D341Med (cell line): ENCODE measurements at regions not wholly inside any gene's neighbourhood (a gene's known extent, or its start where the extent isn't known, plus 50 kb on each side); places are given as distances from the start of the nearest gene placed in this dataset.
"Not testable (repeated sequence)": the region's sequence is repeated elsewhere in the genome, so short reads cannot be mapped to it uniquely, and the experiment has no call there.

Source experiments
- DNase-seq: peaks from one replicate; pipeline ENCODE4 v3.0.0; 2012; ENCODE audit warnings: low spot score

GRCh38 chr10:45118929-45119328 is 118.2 kb downstream of the ZNF22 start:
- no peak for DNase-seq

DNA sequence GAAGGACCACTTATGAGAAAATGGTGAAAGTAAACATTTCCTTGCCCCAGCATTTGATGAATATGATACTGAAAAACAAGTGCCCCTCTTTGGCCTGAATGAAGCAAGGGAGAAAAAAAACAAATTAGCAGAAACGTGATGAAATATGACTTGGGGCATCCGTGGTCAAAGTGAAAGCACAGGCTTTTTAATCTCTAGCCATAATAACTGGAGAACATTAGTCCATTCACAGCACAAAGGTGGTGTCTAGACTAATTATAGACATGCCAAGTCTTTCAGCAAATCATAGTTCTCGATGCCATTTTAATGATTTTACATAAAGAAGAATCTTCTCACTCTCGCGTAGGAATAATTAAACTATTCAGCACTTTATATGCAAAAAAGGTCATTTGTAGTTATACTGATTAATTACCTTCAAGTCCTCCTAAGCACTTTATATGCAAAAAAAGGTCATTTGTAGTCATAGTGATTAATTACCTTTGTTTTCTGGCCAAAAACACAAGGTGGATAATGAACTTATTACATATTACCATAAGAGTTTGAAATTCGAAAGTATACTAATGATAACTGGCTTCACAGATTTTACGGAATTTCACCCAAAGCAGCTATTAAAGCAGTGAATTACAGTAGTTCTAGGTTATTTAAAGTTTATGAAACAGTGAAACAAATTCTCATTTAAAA is 121.6 kb downstream of the ZNF22 start:
- DNase-seq: not testable (repeated sequence)

DNA sequence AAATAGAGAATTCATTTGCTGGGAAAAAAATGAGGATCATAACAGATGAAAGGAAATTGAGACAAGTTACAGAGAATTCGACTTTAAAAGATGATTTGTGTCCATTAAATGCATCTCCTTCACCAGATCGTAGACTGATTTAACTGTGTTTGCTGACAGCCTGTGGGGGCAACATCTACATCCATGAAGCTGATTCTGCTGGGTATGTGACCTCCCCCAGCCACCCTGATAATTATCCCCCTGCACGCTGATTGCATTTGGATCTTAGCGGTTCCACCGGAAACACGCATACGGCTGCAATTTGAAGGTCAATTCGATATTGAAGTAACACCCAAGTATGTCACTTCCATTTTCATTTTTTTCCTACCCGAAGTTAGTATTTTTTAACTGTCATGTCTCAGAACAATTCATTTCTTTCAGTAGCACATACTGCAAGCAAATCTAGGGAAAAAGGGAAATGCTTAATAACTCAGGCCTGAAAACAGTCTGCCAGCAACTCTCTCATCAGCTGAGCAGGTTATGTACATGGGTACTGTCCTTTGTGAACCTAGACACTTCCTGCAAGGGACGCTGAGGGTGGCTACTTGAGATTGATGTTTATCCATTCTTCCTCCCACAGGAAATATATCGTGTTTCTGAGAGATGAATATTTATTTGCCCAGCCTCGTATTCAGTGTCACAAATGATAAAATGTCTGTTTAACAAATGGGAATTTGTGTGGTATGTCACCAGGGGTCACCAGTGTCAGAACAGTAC is 134.9 kb downstream of the ZNF22 start:
- DNase-seq: no peak

- no peak for DNase-seq
These were observed 135.5 kb downstream of the ZNF22 start for GRCh38 chr10:45136256-45136655.

DNA sequence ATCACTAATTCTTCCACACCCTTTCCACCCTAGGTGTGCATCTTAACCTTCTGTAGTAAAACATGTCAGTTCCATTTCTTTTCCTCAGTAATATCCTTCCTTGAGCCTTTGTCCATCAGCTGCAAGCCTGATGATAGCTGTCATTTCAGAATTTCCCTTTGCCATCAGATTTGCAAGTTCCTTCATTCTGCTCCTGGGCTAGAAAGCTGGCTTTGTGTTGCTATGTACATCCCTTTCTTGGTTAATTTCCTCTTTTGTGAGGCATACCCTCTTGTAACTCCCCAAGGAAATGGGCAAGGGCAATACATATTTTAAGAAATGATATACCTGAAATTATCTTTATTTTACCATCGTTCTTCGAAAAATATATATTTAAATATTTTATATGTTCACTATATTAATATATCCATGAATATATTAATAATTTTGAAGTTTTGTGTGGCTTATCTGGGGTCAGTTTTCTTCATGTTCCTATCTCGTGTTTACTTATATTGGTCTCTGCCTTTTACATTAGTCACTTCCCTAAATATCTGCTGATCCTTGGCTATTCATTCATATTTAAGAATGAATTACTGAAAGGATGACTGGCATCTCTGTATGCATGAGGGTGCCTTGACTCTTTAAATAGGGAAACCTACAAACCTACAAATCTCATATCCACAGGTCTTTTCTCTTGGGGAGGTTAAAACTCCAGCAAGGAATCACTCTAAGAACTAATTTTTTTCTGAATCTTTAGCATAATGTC is 143.8 kb downstream of the ZNF22 start:
- no peak for DNase-seq

GRCh38 chr10:45145143-45145542 is 144.4 kb downstream of the ZNF22 start:
- DNase-seq: not testable (repeated sequence)

DNA sequence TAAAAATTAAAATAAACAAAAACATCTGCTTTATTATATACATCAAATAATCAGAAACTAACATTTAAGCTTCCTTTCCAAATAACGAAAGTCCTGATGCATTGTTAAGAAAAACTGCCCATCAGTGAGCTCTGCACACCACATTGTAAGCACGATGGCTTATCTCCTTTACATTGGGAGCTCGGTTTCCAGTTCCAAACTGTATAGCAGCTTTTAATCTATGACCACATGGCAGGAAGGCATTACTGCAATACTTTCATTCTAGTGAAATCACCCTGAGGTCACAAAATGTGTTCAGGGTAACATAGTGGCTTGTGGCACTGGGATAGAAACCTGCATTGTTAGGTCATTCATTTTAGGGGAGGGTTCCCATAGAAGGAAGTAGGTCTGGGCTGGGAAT is 146.3 kb downstream of the ZNF22 start:
- no peak for DNase-seq

GRCh38 chr10:45150997-45151396 is 150.3 kb downstream of the ZNF22 start:
- no peak for DNase-seq

- DNase-seq: peak; percentile 24
These were observed 150.9 kb downstream of the ZNF22 start for GRCh38 chr10:45151467-45152214.

DNA sequence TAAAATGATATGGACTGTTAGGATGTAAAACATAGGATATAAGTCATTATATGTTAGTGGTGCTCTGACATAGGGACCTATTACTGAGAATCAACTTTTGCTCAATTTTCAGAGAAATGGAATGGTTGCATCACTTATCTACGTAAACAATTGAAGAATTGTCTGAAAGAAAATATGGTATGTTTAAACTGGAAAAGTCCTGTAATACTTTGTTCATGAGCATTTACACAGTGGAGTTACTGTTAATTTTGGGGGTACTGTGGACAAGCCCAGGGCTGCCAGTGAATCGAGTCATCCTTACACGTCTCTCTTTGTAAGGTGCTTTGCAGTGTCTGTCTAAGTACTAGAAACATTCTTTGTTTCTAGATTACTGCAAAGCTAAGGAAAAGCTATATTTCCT is 152.0 kb downstream of the ZNF22 start:
- DNase-seq: no peak

DNA sequence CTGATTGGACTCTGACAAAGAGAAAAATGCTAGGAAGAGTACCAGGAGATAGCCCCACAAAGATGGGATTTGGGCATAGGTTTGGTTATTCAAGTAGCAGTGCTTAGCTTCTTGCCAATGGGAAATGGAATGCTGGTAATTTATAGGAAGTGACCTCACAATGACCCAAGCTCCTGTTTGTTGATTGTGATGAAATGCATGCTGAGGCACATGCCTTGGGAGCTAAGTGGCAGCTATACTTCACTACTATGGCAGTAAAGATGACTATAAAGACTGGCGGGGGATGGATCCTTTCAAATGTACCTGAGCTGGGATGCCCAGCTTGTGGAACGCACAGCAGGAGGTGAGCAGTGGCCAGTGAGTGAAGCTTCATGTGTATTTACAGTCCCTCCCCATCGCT is 153.8 kb downstream of the ZNF22 start:
- DNase-seq: no peak

DNA sequence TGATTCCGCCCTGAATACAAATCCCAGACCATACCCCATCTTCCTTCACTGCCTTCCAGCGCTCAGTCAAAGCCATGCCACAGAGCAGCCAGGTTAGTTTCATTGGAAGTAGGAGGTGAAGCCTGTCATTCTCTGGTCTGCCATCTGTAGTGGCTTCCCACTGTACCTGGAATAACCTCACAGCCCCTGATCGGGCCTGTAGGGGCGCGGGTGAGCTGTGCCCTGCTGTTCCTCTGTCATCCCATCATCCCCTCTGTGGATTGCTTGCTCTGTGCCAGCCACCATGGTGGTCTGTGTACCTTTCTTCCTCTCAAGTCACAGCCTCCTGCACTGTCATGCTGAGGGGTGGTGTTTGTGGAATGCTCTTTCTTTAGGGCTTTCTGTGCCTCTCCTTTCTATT is 155.1 kb downstream of the ZNF22 start:
- DNase-seq: no peak

DNA sequence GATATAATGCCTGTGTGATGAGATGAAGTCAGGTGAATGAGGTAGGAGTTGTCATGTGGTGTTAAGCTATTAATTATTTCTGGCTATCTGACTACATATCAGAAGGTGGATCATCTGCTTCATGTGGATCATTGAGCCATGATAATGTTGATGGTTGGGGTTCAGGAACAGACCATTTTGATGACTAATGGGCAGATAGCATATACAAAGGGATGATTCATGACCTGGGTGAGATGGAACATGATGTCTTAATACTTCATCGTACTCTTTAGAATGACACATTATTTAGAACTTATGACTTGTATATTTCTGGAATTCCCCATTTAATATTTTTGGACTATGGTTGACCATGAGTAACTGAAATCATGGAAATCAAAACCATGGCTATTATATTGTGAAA is 155.1 kb downstream of the OR13A1 start:
- no peak for DNase-seq

DNA sequence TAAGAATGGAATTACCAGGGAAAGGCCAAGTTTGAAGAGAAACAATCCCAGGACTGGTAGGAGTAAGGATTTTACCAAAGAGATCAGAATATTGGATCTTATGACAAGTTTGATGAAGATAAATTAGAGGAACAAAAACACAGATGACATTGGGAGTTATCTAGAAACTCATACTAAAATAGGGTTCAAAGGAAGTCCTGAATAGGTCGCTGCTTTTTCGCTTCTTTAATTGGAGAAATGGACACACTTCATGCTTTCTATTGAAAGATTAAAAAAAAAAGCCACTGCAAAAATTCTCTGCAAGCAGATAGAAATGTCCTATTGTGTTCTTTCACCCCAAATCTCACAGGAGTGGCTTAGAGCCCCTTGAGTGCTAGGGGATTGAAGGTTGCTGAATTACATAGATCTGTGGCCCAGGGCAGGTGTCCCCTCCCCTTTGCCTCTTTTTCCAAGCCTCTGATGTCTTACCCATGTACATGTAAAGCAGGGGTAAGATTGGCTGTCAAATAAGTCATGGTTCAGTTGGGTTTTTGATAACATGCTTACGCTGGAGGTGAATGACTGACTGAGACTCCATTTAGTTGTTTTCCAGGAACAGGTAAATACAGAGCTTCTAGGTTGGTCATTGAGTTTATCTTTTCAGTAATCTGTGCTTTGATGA is 152.0 kb downstream of the OR13A1 start:
- DNase-seq: no peak

DNA sequence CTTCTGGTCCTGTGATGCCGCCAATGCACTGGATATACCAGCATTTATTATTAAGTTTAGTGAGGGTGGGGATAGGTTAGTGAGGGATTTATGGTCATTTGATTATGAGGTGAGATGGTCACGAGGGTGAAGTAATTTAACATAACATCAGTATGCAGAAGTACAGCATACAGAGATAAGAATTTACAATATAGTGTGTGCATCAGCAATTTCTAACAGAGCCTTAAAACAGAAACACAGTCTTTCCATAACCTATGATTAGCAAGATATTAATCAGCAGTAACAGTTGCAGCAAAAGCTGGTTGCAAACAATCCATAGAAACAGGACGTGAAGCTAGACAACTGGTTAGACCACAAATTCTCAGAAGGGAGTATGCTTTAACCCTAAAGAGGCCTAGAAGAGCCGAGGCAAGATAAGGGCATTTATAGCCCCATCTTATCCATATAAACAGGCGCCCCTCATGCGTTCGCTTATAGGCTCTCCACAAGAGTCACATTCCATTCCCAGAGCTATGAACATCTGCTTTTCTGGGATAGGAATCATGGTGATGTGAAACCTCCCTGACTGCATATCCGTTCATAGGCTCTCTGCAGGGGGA is 139.8 kb downstream of the OR13A1 start:
- DNase-seq: not testable (repeated sequence)

DNA sequence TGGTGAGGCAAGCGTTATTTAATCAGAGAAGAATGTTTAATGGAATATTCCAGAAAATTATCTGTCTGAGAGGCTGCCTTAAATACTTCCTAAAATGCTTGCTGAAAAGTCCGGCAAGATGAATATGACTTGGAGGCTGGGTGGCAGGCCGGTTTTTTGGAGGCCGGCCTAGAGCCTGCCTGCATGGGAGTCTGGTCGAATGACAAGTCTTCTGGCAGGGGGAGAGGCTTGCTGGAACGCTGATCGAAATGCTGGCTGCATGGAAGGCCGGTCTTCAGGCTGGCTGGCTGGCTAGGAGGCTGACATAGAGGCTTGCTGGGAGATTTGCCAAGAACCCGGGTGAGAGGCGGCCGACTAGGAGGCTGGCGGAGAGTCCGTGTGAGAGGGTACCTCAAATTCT is 135.7 kb downstream of the OR13A1 start:
- DNase-seq: no peak

- peak; percentile 26 for DNase-seq
These were observed 134.9 kb downstream of the OR13A1 start for GRCh38 chr10:45180507-45180906.

GRCh38 chr10:45180946-45181875 is 134.2 kb downstream of the OR13A1 start:
- peak; percentile 5 for DNase-seq

GRCh38 chr10:45183174-45183573 is 132.2 kb downstream of the OR13A1 start:
- no peak for DNase-seq

DNA sequence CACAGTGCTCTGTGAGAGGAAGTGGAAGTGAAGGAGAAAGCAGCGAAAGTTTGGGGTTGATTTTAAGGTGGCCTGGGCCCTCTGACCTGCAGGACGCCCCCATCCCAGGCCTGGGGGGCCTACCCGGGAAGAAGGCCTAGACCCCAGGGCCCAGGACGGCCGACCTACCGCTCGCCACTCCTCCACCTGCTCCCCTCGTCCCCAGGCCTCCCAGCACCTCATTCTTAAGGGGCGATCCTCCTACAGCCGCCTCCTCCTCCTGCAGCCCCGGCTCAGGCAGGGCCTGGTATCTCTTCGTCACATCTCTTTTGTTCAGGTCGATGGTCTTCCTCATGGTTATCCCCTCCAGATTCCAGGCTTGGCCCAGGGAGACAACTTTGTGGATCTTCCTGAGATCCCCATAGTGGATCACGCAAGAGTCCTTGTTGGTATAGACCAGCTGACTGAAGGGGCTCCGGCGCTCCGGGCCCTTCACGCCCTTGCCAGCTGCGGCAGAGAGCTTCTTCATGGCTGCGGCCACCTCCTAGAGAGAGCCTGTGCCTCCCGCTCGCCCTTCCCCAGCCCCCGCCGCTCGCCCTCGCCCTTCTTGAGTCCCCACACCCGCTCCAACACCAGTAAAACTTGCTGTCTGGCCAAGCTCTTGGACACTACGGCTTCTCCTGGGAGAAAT is 117.5 kb downstream of the OR13A1 start:
- no peak for DNase-seq
